ENCODE measurements at regions not wholly inside any gene's neighbourhood (a gene's known extent, or its start where the extent isn't known, plus 50 kb on each side); places are given as distances from the start of the nearest gene placed in this dataset.
"Not testable (repeated sequence)": the region's sequence is repeated elsewhere in the genome, so short reads cannot be mapped to it uniquely, and the experiment has no call there.

DNA sequence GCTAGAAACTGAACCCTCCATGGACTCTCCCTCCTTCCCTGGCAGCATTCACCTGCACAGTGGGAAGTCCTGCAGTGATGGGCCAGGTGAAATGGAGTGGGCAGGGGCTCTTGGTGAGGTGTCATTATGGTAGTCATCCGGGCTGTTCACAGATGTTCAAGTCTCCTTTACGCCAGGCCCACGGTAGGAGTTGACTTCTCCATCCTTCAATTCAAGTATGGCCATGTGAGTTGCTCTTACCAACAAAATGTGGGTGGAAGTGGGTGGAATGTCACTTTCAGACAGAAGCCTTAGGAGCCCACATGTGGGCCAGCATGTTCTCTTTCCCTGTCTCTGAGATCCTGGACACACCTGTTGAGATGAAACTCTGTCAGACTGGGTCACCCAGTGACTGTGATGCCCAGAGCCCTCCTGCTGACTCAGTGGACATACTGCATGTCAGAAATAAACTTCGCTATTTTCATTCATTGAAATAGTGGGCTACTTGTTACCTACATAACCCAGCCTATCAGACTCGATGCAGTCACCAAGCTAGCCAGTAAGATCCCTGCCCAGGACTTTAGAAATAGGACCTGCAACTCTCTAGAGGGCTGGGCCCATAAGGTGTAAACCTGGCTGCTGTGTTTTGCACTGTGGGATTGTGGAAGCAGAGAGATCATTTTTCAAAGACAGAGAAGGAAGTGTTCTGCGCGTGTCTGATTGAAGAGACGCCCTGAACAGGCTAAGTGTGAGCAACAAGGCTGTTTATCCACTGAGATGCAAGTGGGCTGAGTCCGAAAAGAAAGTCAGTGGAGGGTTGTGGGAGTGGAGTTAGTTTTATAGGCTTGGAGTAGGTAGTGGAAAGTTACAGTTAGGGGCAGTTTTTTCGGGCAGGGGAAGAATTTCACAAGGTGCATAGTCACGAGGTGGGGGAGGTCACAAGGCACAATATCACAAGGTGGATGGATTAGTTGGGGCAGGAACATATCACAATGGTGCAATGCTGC is 174.4 kb downstream of the TRIM43 start:
- not testable (repeated sequence) for DNase-seq (ENCODE audit: low spot score)

DNA sequence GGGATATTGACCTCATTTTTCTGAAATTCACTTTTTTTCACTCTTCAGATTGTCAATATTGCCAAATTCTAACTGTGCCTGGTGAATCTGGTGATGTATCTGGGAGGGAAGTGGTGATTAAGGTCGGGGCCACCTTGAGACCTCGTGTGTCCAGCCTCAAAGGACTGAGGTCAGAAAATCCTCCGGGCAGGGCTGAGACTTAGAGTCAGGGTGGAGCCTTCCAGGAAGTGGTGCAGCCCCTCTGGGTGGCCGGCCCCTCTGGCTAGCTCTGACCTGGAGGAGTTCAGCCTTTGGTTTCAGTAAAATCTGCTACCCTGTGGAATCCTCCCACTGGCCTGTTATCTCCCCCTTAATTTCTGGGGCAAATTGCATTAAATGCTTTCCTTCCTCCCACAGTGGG is 175.7 kb downstream of the TRIM43 start:
- DNase-seq (ENCODE audit: low spot score): not testable (repeated sequence)

GRCh38 chr2:95767950-95768349 is 176.1 kb downstream of the TRIM43 start:
- not testable (repeated sequence) for DNase-seq (ENCODE audit: low spot score)

DNA sequence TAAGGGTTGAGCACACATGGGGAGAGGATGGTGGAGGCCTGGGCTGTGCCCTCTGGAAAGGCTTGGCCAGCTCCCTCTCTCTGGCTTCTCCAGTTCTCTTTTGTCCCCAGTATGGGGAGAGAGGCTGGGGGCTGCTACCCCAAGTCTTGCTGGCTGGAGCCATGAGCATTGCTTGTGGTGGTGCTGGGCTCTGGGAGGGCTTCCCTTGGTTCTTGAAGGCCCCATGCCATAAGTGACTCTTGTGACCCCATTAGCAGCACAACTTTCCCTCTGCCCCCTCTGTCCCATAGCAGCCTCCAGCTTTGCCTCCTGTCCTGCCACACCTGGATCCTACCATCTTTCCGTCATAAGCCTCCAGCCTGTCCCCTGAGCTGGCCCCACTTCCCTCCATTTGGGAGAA is 177.5 kb downstream of the TRIM43 start:
- not testable (repeated sequence) for DNase-seq (ENCODE audit: low spot score)

DNA sequence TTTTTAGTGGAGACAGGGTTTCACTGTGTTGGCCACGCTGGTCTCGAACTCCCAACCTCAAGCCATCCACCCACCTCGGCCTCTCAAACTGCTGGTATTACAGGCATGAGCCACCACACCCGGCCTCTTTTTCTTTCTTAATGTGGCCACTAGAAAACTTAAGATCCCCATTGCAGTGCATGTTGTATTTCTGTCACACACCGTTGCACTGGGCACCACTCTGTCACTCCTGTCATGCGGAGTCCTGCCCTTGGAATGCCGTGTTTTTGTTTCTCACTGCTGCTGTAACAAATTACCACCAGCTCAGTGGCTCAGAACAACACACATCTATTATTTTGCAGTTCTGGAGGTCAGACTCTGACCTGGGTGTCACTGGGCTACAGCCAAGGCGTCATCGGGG is 178.9 kb downstream of the TRIM43 start:
- not testable (repeated sequence) for DNase-seq (ENCODE audit: low spot score)

GRCh38 chr2:95774322-95775192 is 182.8 kb downstream of the TRIM43 start:
- not testable (repeated sequence) for DNase-seq (ENCODE audit: low spot score)

DNA sequence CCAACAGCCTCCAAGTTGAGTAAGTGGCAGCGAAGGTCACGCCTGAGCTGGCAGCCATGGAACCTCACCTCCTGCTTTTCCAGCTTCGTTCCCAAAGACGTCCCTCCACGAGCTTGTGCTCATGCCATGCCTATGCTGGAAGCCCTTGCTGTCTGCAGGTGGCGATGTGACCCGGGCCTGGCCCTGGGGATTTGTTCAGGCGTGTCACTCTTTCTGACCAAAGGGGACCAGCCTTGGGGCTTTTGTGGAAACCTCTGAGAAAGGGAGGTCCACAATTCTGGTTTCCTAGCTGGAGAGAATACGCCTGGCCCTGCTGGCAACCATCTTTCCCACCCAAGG is 183.4 kb downstream of the TRIM43 start:
- not testable (repeated sequence) for DNase-seq (ENCODE audit: low spot score)
